ENCODE measurements at regions not wholly inside any gene's neighbourhood (a gene's known extent, or its start where the extent isn't known, plus 50 kb on each side); places are given as distances from the start of the nearest gene placed in this dataset.
A peak's percentile ranks its signal among the peaks of the same experiment; 100 is the strongest.

DNA sequence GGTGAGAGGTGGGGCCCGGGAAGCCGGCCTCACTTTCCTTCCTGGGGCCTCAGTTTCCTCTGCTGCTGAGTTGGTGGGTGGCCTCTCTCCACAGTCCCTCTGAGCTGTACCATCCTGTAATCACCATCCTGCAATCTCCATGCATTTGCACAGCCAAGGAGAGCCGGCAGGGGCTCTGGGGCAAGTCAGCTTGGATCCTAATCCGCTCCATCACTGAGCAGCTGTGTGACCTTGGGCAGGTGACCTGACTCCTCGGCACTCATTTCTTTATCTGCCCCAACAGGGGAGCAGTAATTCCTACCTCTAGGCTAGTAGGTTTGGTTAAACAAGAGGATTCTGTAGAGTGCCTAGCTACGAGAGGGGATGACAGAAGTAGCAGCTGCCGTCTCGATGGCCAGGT lies 88.2 kb upstream of the ZNF618 start:
- Mint-ChIP-seq H3K27me3 (peaks cover 17% of the 10 kb centered on the region), H3K27ac (no peak overlapping the region), H3K4me1 (no peaks in the 10 kb centered on the region), H3K4me3 (no peak overlapping the region), H3K9me3 (no peaks in the 10 kb centered on the region), H3K36me3 (ENCODE audit: low read depth) (no peaks in the 10 kb centered on the region)
- ATAC-seq (replicated peaks) = no peak

- Mint-ChIP-seq H3K36me3 (ENCODE audit: low read depth) (no peaks in the 10 kb centered on the region), H3K27ac (no peak overlapping the region), H3K4me3 (no peak overlapping the region), H3K27me3 (peaks cover 12% of the 10 kb centered on the region), H3K4me1 (no peaks in the 10 kb centered on the region), H3K9me3 (no peaks in the 10 kb centered on the region)
- no peak for ATAC-seq (replicated peaks)
Measured at GRCh38 chr9:113788616-113789330, 87.3 kb upstream of the ZNF618 start.

DNA sequence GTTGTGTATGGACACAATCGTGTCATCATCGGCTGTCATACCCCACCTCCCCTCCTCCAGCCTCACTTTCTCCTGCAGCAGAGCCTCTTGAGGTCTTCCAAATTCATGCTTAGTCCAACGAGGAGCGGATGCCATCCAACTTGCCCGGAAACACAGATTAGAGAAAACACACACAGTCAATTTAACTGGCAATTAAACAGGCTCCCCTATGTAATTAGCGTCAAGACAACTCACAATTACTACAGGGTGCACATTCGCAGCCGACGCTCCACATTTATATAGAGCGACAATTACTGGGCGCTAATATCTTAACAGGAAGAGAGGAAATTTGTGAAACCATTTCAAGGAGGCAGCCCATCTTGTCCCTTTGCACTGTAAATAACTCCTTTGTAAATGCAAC lies 86.0 kb upstream of the ZNF618 start:
- Mint-ChIP-seq H3K4me1 (no peaks in the 10 kb centered on the region), H3K36me3 (ENCODE audit: low read depth) (no peaks in the 10 kb centered on the region), H3K9me3 (no peaks in the 10 kb centered on the region), H3K27me3 (peaks cover 12% of the 10 kb centered on the region), H3K27ac (no peak overlapping the region), H3K4me3 (no peak overlapping the region)
- no peak for ATAC-seq (replicated peaks)

GRCh38 chr9:113793558-113793957 lies 82.6 kb upstream of the ZNF618 start:
- H3K4me3 Mint-ChIP-seq = no peak overlapping the region
- ATAC-seq (replicated peaks) = no peak
- H3K4me1 Mint-ChIP-seq = no peaks in the 10 kb centered on the region
- H3K27ac Mint-ChIP-seq = no peak overlapping the region
- H3K9me3 Mint-ChIP-seq = no peaks in the 10 kb centered on the region
- no peaks in the 10 kb centered on the region for H3K36me3 Mint-ChIP-seq (ENCODE audit: low read depth)
- peaks cover 18% of the 10 kb centered on the region for H3K27me3 Mint-ChIP-seq

DNA sequence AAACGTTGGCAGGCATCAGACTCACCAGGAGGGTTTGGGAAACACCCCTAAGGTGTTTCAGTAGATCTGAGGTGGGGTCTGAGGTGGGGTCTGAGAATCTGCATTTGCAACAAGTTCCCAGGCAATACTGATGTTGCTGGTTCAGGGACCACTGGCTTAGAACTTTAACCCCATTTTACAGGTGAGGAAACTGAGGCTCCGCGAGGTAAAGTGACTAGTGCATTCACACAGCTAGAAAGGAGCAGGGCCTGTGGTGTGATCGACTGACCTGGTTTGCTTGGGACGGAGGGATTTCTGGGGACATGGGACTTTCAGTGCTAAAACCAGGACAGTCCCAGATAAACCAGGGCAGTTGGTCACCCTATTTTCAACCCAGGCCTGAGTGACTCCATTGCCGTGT lies 81.4 kb upstream of the ZNF618 start:
- H3K4me3 Mint-ChIP-seq = no peak overlapping the region
- H3K36me3 Mint-ChIP-seq (ENCODE audit: low read depth) = no peaks in the 10 kb centered on the region
- H3K27me3 Mint-ChIP-seq = peaks cover 18% of the 10 kb centered on the region
- ATAC-seq (replicated peaks) = no peak
- no peak overlapping the region for H3K27ac Mint-ChIP-seq
- no peaks in the 10 kb centered on the region for H3K4me1 Mint-ChIP-seq
- no peaks in the 10 kb centered on the region for H3K9me3 Mint-ChIP-seq

DNA sequence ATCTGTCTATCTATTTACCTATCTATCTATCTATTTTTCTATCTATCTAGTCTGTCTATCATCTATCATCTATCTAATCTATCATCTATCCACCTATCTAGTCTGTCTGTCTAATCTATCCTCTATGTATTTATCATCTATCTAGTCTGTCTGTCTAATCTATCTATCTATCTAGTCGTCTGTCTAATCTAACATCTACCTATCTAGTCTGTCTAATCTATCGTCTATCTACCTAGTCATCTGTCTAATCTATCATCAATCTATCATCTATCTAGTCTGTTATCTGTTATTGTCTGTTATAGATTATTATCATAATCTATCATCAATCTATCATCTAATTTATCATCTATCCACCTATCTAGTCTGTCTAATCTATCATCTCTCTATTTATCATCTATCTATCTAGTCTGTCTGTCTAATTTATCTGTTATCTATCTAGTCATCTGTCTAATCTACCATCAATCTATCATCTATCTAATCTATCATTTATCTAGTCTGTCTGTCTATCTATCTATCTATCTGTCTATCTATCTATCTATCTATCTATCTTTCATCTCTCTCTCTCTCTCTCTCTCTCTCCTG lies 80.2 kb upstream of the ZNF618 start:
- Mint-ChIP-seq H3K27ac (no peak overlapping the region), H3K27me3 (peaks cover 13% of the 10 kb centered on the region), H3K4me1 (no peaks in the 10 kb centered on the region), H3K9me3 (no peaks in the 10 kb centered on the region), H3K4me3 (no peak overlapping the region), H3K36me3 (ENCODE audit: low read depth) (no peaks in the 10 kb centered on the region)
- ATAC-seq (replicated peaks) = no peak

- no peak overlapping the region for H3K4me3 Mint-ChIP-seq
- H3K27me3 Mint-ChIP-seq = peaks cover 9% of the 10 kb centered on the region
- H3K9me3 Mint-ChIP-seq = no peaks in the 10 kb centered on the region
- no peak overlapping the region for H3K27ac Mint-ChIP-seq
- no peak for ATAC-seq (replicated peaks)
- no peaks in the 10 kb centered on the region for H3K4me1 Mint-ChIP-seq
- no peaks in the 10 kb centered on the region for H3K36me3 Mint-ChIP-seq (ENCODE audit: low read depth)
Measured at GRCh38 chr9:113796646-113797426, 79.3 kb upstream of the ZNF618 start.

DNA sequence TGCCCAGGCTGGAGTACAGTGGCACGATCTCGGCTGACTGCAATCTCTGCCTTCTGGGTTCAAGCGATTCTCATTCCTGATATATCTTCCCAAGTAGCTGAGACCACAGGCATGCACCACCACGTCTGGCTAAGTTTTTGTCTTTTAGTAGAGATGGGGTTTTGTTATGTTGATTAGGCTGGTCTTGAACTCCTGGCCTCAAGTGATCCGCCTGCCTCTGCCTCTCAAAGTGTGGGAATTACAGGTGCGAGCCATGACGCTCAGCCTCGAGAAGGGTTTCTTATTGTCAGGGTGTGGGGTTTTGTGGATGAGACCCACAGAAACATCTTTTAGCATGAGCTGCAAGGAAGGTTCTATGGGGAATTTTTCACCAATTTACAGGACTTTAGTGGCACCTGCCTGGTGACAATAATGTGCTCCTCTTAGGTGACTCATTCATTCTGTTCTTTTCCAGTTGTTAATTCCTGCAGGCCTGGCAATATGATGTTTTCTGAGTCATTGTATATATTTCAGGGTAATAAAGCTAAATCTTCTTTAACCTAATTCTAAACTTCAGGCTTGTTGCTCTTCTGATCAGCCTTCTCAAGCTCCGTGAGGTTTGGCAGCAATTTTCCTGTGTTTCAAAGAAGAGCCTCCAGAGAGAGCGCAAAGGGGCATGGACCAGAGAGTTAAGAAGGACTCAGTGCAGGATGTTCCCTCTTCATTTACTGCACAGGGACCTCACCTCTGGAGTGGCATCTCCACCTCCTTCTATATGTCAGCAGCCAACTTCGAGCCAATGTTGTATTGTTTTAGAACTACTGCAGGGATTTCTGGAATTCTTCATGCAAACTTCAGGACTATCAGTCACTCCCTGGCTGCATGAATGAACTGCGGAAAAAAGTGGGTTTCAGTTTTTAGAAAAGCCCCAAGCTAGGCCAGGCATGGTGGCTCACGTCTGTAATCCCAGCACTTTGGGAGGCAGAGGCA lies 77.8 kb upstream of the ZNF618 start:
- Mint-ChIP-seq H3K36me3 (ENCODE audit: low read depth) (no peaks in the 10 kb centered on the region), H3K27ac (no peak overlapping the region), H3K4me3 (no peak overlapping the region), H3K27me3 (peaks cover 13% of the 10 kb centered on the region), H3K4me1 (no peaks in the 10 kb centered on the region), H3K9me3 (no peaks in the 10 kb centered on the region)
- ATAC-seq (replicated peaks) = no peak

DNA sequence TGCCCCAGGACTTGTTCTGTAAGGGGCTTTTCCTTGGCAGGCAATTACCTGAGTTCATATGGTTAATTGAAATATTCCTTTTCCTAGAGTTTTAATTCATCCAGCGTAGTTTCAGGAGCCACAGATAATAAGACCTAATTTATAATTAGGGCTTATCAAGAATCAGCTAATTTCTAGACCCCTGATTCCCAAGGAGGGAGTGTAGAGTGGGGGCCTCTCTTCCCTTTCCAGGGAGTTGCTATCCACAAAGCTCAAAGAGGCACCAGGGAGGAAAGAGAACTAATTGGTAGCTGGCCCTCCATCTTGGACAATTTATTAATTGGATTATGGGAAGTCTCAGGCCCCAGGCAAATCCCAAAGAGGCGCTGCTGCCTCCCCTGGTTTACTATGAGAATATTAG lies 75.8 kb upstream of the ZNF618 start:
- H3K27ac Mint-ChIP-seq = no peak overlapping the region
- no peaks in the 10 kb centered on the region for H3K9me3 Mint-ChIP-seq
- H3K36me3 Mint-ChIP-seq (ENCODE audit: low read depth) = no peaks in the 10 kb centered on the region
- ATAC-seq (replicated peaks) = no peak
- H3K27me3 Mint-ChIP-seq = peaks cover 13% of the 10 kb centered on the region
- no peaks in the 10 kb centered on the region for H3K4me1 Mint-ChIP-seq
- H3K4me3 Mint-ChIP-seq = no peak overlapping the region

DNA sequence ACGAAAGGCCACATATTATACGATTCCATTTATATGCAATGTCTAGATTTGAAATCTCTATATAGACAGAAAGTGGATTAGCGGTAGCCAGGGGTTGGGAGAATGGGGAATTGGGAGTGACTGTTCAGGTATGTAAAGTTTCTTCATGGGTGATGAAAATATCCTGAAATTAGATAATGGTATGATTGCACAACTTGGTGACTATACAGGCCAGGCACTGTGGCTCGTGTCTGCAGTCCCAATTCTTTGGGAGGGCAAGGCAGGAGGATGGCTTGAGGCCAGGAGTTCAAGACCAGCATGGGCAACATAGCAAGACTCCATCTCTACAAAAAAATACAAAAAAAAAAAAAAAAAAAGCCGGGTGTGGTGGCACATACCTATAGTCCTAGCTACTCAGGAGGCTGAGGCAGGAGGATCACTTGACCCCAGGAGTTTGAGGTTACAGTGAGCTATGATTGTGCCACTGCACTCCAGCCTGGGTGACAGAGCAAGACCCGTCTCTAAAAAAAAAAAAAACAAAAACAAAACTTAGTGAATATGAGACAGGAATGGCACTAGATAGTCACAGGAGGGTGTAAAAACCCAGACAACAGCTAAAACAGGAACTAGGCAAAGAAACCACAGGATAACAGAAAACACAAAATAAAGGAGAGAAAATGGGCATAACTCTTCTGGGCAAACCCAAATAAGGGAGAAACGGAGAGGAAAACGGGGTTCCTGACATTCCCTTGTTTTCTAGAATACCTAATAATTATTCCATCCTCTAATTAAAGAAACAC lies 72.1 kb upstream of the ZNF618 start:
- ATAC-seq (replicated peaks) = no peak
- Mint-ChIP-seq H3K4me1 (no peaks in the 10 kb centered on the region), H3K27me3 (peaks cover 8% of the 10 kb centered on the region), H3K4me3 (no peak overlapping the region), H3K36me3 (ENCODE audit: low read depth) (no peaks in the 10 kb centered on the region), H3K9me3 (no peaks in the 10 kb centered on the region), H3K27ac (no peak overlapping the region)

DNA sequence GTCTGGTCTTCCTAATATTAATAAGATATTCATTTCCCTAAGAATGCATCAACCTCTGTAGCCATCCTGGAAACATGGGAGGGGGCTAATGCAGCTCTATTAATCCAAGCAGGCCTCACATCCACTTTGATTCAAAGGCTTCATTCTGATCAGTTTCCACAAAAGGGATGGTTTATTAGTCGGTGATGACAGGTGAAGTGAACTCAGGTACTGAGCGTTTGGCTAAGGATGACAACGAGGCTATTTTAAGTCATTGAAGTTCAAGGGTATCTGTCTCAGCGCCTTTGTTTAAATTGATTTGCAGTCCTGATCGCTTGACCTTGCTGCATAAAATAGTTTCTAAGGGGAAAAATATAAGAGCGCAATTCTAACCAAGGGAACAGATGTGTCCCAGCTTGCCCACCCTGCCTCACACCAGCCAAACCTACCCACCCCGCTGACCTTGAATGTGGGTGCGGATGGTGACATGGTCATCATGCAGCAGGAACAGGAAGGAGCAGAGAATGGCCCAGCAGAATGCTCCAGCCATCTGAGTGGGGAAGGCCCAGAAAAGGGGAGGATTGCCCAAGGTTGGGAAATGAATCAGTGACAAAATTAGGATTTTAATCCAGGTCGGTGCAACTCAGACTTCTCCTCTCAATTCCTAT lies 70.5 kb upstream of the ZNF618 start:
- H3K27ac Mint-ChIP-seq = no peak overlapping the region
- no peaks in the 10 kb centered on the region for H3K4me1 Mint-ChIP-seq
- no peak overlapping the region for H3K4me3 Mint-ChIP-seq
- ATAC-seq (replicated peaks) = no peak
- no peaks in the 10 kb centered on the region for H3K9me3 Mint-ChIP-seq
- peaks cover 11% of the 10 kb centered on the region for H3K27me3 Mint-ChIP-seq
- no peaks in the 10 kb centered on the region for H3K36me3 Mint-ChIP-seq (ENCODE audit: low read depth)

DNA sequence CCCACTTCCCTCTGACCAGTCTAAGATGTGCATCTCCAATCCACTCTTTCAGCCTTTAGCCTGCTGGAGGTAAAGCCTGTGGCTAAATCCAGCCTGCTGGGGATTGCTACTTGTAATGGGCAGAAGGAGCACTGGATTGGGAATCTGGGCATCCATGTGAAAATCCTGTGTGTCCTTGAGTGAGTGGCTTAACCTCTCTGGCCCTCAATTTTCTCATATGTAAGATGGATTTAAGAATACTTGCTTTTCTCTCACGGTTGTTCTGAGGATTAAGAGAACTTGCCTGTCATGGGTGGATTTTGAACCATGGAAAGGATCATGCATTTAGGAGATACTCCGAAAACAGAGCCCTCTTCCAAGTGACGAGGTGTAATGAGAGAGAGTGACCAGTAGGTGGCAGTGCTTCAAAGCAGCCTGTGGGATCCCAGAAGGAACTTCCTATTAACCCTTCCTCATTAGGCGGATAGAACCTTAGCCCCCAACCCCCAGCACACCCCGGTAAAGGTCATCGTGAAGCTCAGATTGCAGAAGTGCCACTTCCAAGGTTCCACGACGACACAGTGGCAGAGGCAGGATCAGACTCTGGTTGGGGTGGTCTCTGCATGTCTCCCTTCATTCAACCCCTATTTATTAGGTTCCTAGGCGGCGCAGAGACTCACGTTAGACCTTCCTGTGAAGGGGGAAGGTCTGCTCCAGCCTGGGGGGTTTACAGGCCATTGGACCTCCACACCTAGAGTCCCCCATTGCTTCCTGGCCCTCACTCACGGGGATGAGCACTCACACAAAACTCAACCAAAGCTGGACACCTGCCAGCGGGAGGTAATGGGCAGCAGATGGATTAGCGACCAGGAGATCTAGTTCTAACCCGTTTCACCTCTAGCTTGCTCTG lies 68.7 kb upstream of the ZNF618 start:
- Mint-ChIP-seq H3K9me3 (no peaks in the 10 kb centered on the region), H3K4me1 (no peaks in the 10 kb centered on the region), H3K36me3 (ENCODE audit: low read depth) (no peaks in the 10 kb centered on the region), H3K27ac (no peak overlapping the region), H3K27me3 (peaks cover 15% of the 10 kb centered on the region), H3K4me3 (no peak overlapping the region)
- peak; percentile 29 for ATAC-seq (replicated peaks)
